ENCODE measurements at regions not wholly inside any gene's neighbourhood (a gene's known extent, or its start where the extent isn't known, plus 50 kb on each side); places are given as distances from the start of the nearest gene placed in this dataset.

DNA sequence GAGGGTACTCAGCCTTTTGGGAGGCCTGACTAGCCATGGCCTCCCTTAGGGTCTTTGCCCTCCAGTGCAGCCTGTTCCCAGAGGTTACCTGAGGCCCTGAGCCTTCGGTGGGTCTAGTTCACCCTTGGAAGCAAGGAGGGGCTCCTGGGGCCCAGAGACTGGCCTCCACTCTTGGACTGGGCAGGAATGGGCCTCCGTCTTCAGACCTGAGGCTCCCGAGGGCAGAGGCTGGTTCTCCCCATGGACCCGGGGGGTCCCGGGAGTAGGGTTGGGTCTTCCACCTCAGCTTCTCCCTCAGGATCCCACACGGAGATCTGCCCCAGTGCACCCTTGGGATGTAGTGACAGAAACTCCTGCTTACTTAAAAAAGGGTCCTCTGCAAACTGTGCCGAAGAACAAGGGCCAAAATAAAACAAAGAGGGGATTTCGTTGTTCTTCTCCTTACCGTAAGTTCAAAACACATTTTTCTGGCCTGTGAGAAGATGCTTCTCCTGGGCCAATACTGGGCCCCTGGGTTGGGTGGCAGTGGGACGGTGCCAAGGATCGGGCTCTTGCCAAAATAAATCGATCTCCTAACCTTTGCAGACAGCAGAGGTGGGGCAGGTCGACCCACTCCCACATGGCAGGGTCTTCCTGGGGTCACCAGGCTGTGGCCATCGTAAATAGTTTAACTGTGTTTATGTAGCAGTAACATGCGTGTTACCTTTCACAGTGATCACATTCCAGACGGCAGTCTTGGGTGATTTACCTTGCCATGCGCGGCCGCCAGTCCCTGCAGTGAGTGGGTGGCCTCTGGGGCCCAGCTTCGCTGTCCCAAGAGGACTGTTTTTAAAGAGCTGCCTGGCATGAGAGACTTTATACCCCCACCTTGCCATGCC, 151.8 kb downstream of the VEGFA start:
- no peak for DNase-seq (ENCODE audit: low read depth)
- TF ChIP-seq, protein P1, sequence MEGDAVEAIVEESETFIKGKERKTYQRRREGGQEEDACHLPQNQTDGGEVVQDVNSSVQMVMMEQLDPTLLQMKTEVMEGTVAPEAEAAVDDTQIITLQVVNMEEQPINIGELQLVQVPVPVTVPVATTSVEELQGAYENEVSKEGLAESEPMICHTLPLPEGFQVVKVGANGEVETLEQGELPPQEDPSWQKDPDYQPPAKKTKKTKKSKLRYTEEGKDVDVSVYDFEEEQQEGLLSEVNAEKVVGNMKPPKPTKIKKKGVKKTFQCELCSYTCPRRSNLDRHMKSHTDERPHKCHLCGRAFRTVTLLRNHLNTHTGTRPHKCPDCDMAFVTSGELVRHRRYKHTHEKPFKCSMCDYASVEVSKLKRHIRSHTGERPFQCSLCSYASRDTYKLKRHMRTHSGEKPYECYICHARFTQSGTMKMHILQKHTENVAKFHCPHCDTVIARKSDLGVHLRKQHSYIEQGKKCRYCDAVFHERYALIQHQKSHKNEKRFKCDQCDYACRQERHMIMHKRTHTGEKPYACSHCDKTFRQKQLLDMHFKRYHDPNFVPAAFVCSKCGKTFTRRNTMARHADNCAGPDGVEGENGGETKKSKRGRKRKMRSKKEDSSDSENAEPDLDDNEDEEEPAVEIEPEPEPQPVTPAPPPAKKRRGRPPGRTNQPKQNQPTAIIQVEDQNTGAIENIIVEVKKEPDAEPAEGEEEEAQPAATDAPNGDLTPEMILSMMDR (conservative IDR thresholded peaks at IDR 0.05; ENCODE audit: control insufficient read depth, insufficient read depth, low read depth, low read length), result no peak
- no peak overlapping the region for H3K4me3 ChIP-seq (ENCODE audit: control insufficient read depth, low read depth, low read length)

DNA sequence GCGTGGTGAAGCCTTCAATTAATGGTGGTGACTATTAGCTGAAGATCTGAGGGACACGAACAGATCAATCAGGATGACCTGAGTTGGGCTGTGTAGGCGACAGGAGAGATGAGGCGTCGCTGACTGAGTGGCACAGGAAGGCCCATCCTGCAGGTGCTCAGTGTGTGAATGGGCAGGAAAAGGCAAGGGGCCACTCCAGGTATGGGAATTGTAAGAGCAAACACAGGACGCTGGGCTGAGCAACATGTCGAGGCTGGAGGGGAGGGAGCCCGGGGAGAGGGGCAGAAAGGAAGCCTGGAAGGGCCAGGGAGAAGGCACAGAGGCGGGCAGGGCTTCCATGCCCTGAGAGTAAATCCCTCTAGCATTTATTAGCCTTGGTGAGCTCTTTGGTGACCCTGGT, 151.0 kb downstream of the VEGFA start:
- H3K4me3 ChIP-seq (ENCODE audit: control insufficient read depth, low read depth, low read length), result no peak overlapping the region
- TF ChIP-seq, protein P1 (conservative IDR thresholded peaks at IDR 0.05; ENCODE audit: control insufficient read depth, insufficient read depth, low read depth, low read length), result no peak
- DNase-seq (ENCODE audit: low read depth), result no peak

DNA sequence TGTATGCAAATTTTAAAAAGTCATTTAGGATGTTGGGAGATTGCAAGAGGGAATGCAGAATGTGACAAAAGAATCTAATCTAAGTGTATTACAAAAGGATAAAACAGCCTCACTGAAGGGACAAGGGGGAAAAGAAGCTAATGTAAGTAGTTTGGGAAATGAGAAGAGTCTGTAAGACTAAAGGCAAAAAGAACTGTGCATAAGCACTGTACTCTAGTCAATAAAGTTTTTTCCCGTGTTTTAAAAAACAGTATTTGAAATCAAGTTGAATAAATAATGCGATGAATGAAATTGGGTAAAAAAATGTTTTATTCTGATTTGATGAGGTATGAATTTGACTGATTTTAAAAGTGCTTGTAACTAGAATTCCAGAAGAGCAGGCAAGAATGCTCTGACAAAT, 149.8 kb downstream of the VEGFA start:
- TF ChIP-seq, protein P1 (conservative IDR thresholded peaks at IDR 0.05; ENCODE audit: control insufficient read depth, insufficient read depth, low read depth, low read length), result no peak
- no peak overlapping the region for H3K4me3 ChIP-seq (ENCODE audit: control insufficient read depth, low read depth, low read length)

DNA sequence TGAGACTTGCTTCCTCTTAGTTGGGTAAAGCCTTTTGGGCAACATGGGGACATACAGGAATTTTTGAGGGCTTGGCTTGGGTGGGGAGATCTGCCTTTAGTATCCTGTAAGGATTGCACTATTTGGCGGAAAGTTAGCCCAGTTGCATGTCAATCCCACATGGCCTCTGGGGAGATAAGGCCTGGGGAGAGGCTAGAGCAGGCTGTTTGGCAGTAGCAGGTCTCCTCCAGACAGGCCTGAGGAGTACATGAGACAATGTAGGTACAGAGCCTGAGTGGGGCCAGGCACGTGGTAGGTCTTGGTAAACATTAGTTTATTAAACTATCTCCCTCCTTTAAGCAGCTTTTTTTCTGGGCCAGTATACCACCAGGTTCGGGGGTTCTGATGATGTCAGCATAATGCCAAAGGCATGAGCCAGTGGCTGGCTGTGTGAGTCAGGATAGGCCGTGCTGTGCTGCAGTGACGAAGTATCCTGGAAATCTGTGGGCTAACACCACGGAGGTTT, 147.9 kb downstream of the VEGFA start:
- DNase-seq (ENCODE audit: low read depth), result peak; percentile 85
- TF ChIP-seq, protein P1 (conservative IDR thresholded peaks at IDR 0.05; ENCODE audit: control insufficient read depth, insufficient read depth, low read depth, low read length), result no peak
- H3K4me3 ChIP-seq (ENCODE audit: control insufficient read depth, low read depth, low read length), result no peak overlapping the region

More for the DNA sequence above, 149.8 kb downstream of the VEGFA start:
- DNase-seq (ENCODE audit: low read depth), result no peak

DNA sequence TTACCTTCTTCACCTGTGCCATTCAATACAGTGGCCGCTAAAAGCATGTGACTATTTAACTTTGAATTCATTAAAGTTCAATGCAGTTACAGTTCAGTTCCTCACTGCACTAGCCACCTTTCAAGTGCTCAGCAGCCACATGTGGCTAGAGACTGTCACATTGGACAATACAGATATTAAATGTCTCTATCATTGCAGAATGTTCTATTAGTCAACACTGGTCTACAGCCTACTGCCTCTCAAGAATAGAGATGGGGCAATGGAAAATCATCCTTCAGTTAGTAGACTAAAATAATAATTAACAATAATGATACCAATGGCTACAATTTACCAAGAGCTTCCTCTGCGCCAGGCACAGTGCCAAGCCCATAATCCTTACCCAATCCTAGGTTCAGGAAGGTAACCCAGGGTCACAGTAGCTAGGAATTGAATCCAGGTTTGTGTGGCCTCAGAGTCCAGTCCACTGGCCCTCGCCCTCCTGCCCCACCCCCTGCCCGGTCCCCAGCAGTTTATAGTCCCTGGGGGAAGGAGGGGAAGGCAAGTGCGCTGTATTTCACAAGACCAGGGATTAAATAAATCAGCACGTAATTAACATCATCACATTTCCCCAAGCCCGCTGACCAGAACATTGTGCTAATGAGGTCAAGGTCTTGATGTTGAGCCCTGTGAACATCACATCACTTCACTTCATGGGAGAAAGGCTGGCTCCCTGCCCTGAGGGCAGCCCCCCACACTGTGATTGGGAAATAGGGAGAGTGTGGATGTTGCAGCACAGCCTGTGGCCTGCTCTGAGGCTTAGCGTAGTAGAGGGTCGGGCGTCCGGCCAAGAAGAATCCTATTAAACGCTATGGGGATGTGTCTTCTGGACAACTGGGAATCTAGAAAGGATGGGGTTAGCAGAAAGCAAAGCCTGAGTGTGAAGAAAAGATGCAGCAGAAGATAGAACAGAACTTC, 147.2 kb downstream of the VEGFA start:
- TF ChIP-seq, protein P1 (conservative IDR thresholded peaks at IDR 0.05; ENCODE audit: control insufficient read depth, insufficient read depth, low read depth, low read length), result no peak
- H3K4me3 ChIP-seq (ENCODE audit: control insufficient read depth, low read depth, low read length), result no peak overlapping the region
- peak; percentile 93 for DNase-seq (ENCODE audit: low read depth)
